DMS 273 treated with DMSO at 0.1 percent for 48 hours (cell line): ENCODE measurements at regions not wholly inside any gene's neighbourhood (a gene's known extent, or its start where the extent isn't known, plus 50 kb on each side); places are given as distances from the start of the nearest gene placed in this dataset.

Source experiments
- DNase-seq: peaks from one replicate; lab custom pipeline; 2025; lab: John Stamatoyannopoulos, UW

- DNase-seq, result no peak
Measured at GRCh38 chr1:56189946-56190805, 389.2 kb downstream of the PLPP3 start.

- no peak for DNase-seq
Measured at GRCh38 chr1:56189454-56189853, 389.9 kb downstream of the PLPP3 start.

- DNase-seq, result no peak
Measured at GRCh38 chr1:56188855-56189254, 390.5 kb downstream of the PLPP3 start.

GRCh38 chr1:56188221-56188620, 391.1 kb downstream of the PLPP3 start:
- DNase-seq, result no peak

- DNase-seq, result no peak
Measured at GRCh38 chr1:56187405-56187804, 392.0 kb downstream of the PLPP3 start.

- DNase-seq, result no peak
Measured at GRCh38 chr1:56185493-56185892, 393.9 kb downstream of the PLPP3 start.

GRCh38 chr1:56183151-56183550, 396.2 kb downstream of the PLPP3 start:
- no peak for DNase-seq

- no peak for DNase-seq
Measured at GRCh38 chr1:56180520-56181190, 398.7 kb downstream of the PLPP3 start.

- DNase-seq, result no peak
Measured at GRCh38 chr1:56179543-56179942, 399.8 kb downstream of the PLPP3 start.

GRCh38 chr1:56175211-56175610, 404.2 kb downstream of the PLPP3 start:
- DNase-seq, result no peak

GRCh38 chr1:56174176-56174885, 405.0 kb downstream of the PLPP3 start:
- no peak for DNase-seq

GRCh38 chr1:56173736-56174135, 405.6 kb downstream of the PLPP3 start:
- DNase-seq, result no peak

- no peak for DNase-seq
Measured at GRCh38 chr1:56171670-56172069, 407.7 kb downstream of the PLPP3 start.

GRCh38 chr1:56170784-56171320, 408.5 kb downstream of the PLPP3 start:
- no peak for DNase-seq

- no peak for DNase-seq
Measured at GRCh38 chr1:56169856-56170255, 409.5 kb downstream of the PLPP3 start.

- no peak for DNase-seq
Measured at GRCh38 chr1:56168176-56168575, 411.2 kb downstream of the PLPP3 start.

- no peak for DNase-seq
Measured at GRCh38 chr1:56167596-56167995, 411.8 kb downstream of the PLPP3 start.

- no peak for DNase-seq
Measured at GRCh38 chr1:56160773-56161315, 418.5 kb downstream of the PLPP3 start.

- DNase-seq, result no peak
Measured at GRCh38 chr1:56156971-56157876, 422.1 kb downstream of the PLPP3 start.

GRCh38 chr1:56153276-56153675, 426.1 kb downstream of the PLPP3 start:
- no peak for DNase-seq

- DNase-seq, result no peak
Measured at GRCh38 chr1:56152635-56153034, 426.7 kb downstream of the PLPP3 start.
